Peyer's patch (tissue), 4 donors: ENCODE measurements at regions not wholly inside any gene's neighbourhood (a gene's known extent, or its start where the extent isn't known, plus 50 kb on each side); places are given as distances from the start of the nearest gene placed in this dataset.

Experiments used
- DNase-seq, 3 donors: peaks; one replicate each; pipeline ENCODE4 v3.0.0-alpha.2; 2017 to 2019
- H3K27ac ChIP-seq, 4 donors: fragments of 200-600 bp; sonication (generic); one replicate each; pipeline ENCODE4 v1.5.1; 2016 to 2019
- H3K27me3 ChIP-seq, 2 donors: fragments of 200-600 bp; sonication (generic); one replicate each; pipeline ENCODE4 v1.5.1; 2019
- H3K36me3 ChIP-seq, 3 donors: fragments of 200-600 bp; sonication (generic); one replicate each; pipeline ENCODE4 v1.5.1; 2016 to 2019
- H3K4me1 ChIP-seq, 4 donors: fragments of 200-600 bp; sonication (generic); one replicate each; pipeline ENCODE4 v1.5.1; 2016 to 2019
- H3K4me3 ChIP-seq, 4 donors: fragments of 200-600 bp; sonication (generic); 1 replicate in 3 of 4; 2 replicates in 1 of 4; pipeline ENCODE4 v1.5.1; 2016 to 2019; ENCODE audit warnings: mild to moderate bottlenecking in 1 of 4
- H3K9me3 ChIP-seq, 4 donors: fragments of 200-600 bp; sonication (generic); one replicate each; pipeline ENCODE4 v1.5.1; 2016 to 2019; ENCODE audit warnings: mild to moderate bottlenecking in 1 of 4
- POLR2A ChIP-seq, 2 donors: fragments of 450-650 bp; IDR thresholded peaks; one replicate each; pipeline ENCODE4 v1.5.1; 2017; ENCODE audit warnings: antibody characterized with exemption in 2 of 2, mild to moderate bottlenecking in 2 of 2, moderate library complexity in 2 of 2
- TF ChIP-seq, protein P1 (sequence below), 6 experiments: fragments of 450-650 bp in 4 of 6; fragments of 200-600 bp in 2 of 6; sonication (generic) in 1 of 6; IDR thresholded peaks; one replicate each; pipeline ENCODE4 v1.5.1; 2017 to 2019; ENCODE audit warnings: antibody characterized with exemption in 6 of 6, mild to moderate bottlenecking in 3 of 6, moderate library complexity in 1 of 6

DNA sequence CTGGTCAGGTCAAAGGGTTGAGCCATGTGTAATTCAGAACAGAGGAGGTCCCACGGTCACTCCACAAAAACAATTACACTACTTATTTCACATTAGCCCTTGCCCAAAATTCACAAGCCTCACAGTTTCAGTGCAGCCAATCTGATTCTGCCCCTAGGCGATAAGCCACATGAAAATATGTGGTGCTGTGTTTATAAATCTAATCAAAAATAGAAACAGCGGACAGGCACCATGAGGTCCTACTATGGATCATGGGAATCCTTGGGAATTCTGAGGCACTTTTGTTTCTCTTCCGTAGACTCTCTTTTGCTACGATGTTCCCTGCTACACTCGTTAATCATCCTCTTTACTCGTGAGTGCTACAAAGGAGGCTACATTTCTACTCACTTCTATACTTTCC is 476.1 kb downstream of the TFAP2A start:
- Histone ChIP-seq H3K27ac (no peak overlapping the region), H3K4me3 (no peak overlapping the region), H3K27me3 (no peaks in the 10 kb centered on the region), H3K4me1 (no peaks in the 10 kb centered on the region), H3K36me3 (no peaks in the 10 kb centered on the region), H3K9me3 (no peaks in the 10 kb centered on the region)
- DNase-seq, result no peak
- TF ChIP-seq, protein P1, sequence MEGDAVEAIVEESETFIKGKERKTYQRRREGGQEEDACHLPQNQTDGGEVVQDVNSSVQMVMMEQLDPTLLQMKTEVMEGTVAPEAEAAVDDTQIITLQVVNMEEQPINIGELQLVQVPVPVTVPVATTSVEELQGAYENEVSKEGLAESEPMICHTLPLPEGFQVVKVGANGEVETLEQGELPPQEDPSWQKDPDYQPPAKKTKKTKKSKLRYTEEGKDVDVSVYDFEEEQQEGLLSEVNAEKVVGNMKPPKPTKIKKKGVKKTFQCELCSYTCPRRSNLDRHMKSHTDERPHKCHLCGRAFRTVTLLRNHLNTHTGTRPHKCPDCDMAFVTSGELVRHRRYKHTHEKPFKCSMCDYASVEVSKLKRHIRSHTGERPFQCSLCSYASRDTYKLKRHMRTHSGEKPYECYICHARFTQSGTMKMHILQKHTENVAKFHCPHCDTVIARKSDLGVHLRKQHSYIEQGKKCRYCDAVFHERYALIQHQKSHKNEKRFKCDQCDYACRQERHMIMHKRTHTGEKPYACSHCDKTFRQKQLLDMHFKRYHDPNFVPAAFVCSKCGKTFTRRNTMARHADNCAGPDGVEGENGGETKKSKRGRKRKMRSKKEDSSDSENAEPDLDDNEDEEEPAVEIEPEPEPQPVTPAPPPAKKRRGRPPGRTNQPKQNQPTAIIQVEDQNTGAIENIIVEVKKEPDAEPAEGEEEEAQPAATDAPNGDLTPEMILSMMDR (IDR thresholded peaks at IDR 0.05), result no peak
- no peak for TF ChIP-seq POLR2A (IDR thresholded peaks at IDR 0.05)

DNA sequence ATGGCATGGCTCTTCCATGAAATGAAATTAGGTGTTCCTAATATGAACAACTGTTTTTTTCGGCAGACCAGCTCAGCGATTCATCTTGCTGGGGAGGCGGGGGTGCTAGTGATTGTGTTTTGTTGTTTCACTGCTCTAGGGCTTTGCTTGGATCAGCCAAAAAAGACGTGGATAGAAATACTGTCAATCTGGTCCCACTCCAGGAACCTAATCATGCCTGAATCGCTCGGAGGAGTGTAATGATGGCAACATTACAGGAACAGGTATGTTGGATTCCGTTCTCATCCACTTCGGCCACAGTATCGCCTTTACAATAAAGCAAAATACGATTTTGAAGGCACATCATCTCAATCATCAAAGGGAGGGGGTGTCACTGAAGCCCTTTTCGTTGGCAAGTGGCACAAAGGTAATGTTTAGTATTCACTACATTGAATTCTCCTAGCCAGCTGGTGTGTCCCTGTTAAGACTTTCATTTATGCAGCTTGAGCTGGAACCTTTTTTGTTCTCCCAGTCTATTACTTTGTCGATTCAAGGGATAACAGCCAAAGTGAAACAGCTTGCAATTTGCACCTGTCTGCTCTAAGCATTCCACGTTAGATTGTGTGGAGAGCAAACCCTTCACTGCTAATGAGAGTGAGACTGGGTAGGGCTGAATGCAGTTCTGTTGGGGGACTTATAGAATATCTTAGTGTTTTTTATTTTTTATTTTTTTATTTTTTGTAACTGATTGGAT is 477.7 kb downstream of the TFAP2A start:
- no peak overlapping the region for H3K4me3 ChIP-seq
- H3K9me3 ChIP-seq, result no peaks in the 10 kb centered on the region
- no peak for DNase-seq
- no peaks in the 10 kb centered on the region for H3K27me3 ChIP-seq
- H3K4me1 ChIP-seq, result no peaks in the 10 kb centered on the region
- no peak overlapping the region for H3K27ac ChIP-seq
- TF ChIP-seq, protein P1 (IDR thresholded peaks at IDR 0.05), result no peak
- no peak for TF ChIP-seq POLR2A (IDR thresholded peaks at IDR 0.05)
- H3K36me3 ChIP-seq, result no peaks in the 10 kb centered on the region

DNA sequence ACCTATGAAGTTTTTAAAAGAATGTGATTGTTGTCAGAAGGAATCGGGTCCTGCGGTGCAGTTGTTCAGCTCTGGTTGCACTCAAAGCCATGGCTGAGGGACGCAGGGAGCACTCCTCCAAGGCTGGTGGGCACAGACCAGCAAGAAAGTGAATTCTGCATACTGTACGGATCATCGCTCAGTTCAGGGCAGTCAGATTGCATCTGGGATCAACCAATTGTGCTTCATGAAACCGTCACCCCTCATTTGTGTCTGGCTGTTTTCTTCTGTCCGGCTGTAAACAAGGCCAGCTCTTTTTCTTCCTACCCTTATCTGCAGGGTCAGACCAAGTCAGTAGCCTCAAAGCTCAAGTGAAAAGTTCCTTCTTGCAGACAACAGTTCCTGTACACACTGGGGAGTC is 478.3 kb downstream of the TFAP2A start:
- no peaks in the 10 kb centered on the region for H3K36me3 ChIP-seq
- H3K9me3 ChIP-seq, result no peaks in the 10 kb centered on the region
- H3K4me3 ChIP-seq, result no peak overlapping the region
- no peak for TF ChIP-seq POLR2A (IDR thresholded peaks at IDR 0.05)
- TF ChIP-seq, protein P1 (IDR thresholded peaks at IDR 0.05), result no peak
- no peaks in the 10 kb centered on the region for H3K4me1 ChIP-seq
- H3K27me3 ChIP-seq, result no peaks in the 10 kb centered on the region
- DNase-seq, result no peak
- H3K27ac ChIP-seq, result no peak overlapping the region

DNA sequence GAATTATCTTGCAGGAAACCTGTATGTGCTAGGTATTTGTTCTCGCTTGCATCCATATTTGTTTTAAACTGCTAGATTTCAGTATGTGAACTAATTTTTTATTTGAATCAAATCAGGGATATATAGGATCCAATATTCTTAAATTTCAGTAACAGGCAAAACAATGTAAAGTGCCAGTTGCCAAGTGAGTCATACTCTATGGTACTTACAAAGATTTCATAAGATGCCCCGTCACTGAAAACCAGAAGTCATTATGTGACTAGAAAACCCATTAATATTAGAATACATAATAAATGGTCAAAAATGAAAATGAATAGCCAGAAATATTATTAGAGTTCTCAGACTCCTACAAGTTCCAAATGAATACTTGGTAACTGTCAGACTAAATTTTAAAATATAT is 481.2 kb downstream of the TFAP2A start:
- no peak for TF ChIP-seq POLR2A (IDR thresholded peaks at IDR 0.05)
- TF ChIP-seq, protein P1 (IDR thresholded peaks at IDR 0.05), result no peak
- H3K27ac ChIP-seq, result no peak overlapping the region
- no peaks in the 10 kb centered on the region for H3K36me3 ChIP-seq
- no peaks in the 10 kb centered on the region for H3K4me1 ChIP-seq
- H3K4me3 ChIP-seq, result no peak overlapping the region
- DNase-seq, result no peak
- no peaks in the 10 kb centered on the region for H3K27me3 ChIP-seq
- H3K9me3 ChIP-seq, result no peaks in the 10 kb centered on the region

DNA sequence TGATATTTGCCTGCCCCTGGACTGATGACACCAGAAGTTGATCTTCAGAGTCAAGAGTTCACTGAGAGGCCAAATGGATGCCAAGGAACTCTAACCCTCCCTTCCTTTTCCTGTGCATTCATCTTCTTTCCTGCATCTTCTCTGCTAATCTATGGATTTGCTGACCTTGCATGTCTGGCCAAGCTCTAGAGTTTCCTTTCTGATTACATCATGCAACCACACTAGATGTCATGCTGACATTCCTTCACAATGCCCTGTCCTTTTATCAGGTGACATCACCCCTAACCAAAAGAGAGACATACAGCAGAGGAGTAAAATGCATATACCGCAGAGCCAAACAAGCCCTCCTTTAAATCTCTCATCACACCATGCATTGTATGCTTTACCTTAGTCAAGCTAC is 487.6 kb downstream of the TFAP2A start:
- no peak for TF ChIP-seq POLR2A (IDR thresholded peaks at IDR 0.05)
- TF ChIP-seq, protein P1 (IDR thresholded peaks at IDR 0.05), result no peak
- no peaks in the 10 kb centered on the region for H3K4me1 ChIP-seq

More for the DNA sequence above, 487.6 kb downstream of the TFAP2A start:
- DNase-seq, result no peak
- Histone ChIP-seq H3K4me3 (no peak overlapping the region), H3K36me3 (no peaks in the 10 kb centered on the region), H3K27ac (no peak overlapping the region), H3K27me3 (no peaks in the 10 kb centered on the region), H3K9me3 (no peaks in the 10 kb centered on the region)
